ENCODE measurements at regions not wholly inside any gene's neighbourhood (a gene's known extent, or its start where the extent isn't known, plus 50 kb on each side); places are given as distances from the start of the nearest gene placed in this dataset.

DNA sequence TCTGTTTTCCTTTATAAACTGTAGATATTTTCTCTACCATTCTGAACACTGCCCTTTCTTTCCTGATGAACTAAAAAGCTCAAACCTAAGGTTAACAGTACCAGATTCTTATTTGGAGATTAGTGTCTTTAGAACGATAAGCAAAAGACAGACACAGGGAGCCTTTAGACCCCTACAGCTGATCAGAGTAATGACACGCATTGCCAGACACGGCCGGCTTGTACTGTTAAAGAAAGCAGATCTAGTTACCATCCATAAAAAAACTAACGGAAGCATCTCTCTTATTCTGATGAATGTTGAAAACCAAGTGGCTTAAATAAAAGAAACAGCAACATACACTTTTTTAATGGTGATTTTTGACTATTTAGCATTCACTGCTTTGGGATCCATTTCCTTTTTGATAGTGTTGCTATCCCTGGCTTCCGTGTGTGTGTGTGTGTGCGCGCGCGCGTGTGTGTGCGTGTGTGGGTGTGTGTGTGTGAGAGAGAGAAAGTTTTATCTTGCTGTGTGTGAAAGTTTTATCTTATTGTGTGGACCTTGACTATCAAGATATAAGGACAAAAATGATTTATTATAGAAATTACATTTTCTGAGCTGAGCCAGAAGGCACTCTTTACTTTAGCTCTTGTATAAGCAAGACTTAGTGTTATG, 95.6 kb upstream of the SLC35B3 start:
- no peak for DNase-seq

DNA sequence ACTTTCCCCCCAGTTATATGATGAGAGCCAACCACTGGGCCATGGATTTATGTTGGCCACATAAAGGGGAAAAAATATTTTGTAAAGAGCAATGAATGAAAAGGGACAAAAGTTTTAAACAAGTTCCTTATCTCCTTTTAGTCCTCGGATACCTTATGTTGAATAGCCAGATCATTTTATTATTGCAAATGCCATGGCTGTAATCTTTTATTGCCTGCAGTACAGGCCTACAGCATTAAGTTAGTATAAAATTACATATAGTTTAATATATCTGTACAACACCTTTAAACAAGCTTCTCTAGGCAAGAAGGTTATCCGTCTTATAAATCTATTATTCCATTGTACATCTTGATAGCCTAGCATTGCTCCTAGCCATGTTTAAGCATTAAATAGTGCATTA, 93.9 kb upstream of the SLC35B3 start:
- no peak for DNase-seq

DNA sequence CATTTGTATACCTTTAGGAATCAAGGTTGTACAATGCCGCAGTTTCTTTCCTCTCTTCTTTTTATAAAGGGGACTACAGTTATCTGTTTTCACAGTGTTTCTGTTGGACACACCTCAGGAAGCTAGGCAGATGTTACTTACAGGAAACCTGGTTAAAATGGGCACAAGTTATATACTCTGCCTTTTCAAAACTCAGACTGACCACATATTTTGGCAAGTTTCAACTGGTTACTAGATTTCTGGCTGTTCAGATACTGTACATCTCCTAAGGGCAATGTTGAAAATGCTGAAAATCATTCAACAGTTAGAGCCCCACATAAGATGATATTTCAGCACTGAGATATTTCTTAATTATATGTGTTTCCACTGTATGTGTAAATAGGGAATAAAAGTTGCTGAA, 92.5 kb upstream of the SLC35B3 start:
- DNase-seq = no peak

DNA sequence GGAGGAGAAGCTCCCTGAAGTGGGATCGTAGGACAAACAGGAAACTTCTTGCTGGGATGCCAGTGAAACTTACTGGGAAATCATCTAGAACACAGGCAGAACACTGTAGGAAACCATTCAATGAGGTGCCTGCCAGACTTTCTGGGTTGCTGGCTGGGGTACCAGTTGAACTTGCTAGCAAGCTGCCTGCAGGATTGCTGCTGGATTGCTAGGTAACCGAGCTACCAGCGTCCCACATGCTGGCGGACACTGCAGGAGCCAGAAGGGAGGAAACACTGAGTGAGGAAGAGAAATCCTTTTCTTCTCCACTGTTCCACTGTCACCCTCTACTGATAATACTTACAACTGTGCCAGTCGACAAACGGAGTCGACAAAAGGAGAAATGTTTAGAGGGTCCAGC, 91.3 kb upstream of the SLC35B3 start:
- no peak for DNase-seq

DNA sequence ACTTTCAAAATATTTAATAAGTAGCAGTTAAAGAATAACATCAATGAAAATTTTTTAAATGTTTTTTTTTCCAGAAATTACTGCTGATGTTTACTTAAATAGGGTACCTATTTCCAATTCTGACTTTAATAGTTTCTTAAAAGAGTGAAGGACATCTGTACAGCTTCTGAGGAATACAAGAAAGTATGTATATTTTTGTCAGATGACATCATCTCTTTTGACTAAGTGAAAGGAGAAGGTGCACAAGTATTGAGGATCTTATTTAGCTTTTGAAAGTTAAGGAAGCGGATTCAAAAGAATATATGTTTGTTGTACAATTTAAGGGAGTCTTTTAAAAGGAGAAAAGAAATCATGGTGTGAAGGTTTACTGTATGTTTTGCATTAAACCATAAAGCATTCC, 90.0 kb upstream of the SLC35B3 start:
- no peak for DNase-seq

DNA sequence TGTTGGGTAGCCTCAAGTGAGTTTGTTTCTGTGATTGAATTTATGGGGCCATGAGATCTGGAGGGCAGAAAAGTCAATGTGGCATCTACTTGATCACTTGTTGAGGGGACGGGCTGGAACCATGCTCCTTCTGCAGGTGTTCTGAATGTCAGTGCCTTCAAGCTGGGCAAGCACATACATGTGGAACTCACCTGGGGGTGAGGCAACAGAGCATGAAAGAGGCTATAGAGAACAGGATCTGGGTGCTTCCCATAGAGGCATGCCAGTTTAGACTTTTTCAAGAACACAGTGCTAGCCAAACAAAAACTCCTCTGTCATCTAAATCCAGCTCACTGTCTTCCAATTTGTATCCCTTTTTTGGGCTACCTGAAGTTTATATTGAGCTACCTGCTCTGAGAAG, 77.8 kb upstream of the SLC35B3 start:
- no peak for DNase-seq

DNA sequence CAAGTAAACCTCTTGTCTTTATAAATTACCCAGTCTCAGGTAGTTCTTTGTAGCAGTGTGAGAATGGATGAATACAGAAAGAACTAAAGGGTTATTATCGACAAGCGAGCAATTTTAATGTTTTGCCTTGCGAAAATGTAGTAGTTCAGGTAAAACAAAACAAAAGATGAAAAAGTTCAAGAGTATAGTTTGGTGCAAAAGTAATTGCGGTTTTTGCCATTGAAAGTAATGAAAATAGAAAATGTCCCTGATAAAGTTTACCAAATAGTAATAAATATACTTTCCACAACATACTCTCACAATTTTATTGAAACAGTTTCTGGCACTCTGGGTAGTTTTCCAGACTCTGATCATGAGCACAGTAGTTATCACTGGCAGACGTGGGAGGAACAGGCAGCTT, 71.9 kb upstream of the SLC35B3 start:
- no peak for DNase-seq

DNA sequence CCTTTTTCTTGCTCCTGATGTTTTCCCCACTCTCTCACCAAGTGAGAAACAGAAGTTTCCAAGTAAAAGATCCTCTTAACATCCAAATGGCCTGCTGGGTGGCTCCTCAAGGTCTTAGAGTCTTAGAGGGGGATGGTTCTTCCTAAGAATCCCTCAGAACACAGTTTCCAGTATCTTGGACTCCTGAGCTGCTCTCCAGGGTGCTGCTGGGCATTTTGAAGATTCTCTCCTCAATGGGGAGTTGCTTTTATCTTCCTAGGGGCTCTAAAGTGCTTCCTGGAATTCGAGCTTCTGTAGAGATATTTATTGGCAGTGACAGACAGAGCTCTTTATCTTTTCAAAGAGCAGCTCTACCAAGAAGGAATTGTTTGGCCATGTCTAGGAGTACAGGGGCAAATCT, 70.8 kb upstream of the SLC35B3 start:
- DNase-seq = no peak

DNA sequence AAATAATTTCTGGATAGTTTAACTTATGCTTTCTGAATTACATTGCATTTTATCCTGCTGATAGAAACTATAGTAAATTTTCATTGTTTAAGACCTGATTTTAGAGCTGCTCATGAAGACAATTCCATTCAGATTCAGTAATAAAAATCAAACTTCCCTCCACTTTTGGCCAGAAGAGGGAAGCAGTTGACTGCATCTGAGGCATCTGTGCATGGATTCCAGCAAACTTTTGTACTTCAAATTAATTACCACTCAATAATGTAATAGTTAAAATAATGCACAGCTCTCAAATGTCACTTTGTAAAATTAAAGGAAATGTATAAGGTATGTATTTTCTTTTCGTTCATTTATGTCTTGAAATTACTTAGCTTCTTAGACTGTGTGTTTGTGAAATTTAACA, 64.2 kb upstream of the SLC35B3 start:
- DNase-seq = no peak

DNA sequence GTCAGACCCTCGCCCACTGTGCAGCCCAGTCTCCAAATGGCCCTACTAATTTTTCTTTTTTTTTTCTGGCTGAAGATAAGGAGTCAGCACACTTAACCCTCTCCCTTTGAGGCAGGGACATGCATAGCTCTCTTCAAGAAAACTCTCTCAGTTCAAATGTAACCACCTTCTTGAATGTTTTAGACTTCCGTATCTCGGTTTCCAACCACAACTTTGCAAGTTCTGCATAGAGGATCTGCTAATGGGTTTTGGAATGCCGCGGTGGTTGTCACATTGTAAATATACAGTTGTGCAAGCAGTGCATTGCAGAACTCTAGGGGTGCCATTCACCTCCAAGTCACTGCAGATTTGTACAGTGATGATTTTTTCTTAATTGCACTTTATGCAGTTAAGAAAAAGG, 59.4 kb upstream of the SLC35B3 start:
- DNase-seq = no peak

DNA sequence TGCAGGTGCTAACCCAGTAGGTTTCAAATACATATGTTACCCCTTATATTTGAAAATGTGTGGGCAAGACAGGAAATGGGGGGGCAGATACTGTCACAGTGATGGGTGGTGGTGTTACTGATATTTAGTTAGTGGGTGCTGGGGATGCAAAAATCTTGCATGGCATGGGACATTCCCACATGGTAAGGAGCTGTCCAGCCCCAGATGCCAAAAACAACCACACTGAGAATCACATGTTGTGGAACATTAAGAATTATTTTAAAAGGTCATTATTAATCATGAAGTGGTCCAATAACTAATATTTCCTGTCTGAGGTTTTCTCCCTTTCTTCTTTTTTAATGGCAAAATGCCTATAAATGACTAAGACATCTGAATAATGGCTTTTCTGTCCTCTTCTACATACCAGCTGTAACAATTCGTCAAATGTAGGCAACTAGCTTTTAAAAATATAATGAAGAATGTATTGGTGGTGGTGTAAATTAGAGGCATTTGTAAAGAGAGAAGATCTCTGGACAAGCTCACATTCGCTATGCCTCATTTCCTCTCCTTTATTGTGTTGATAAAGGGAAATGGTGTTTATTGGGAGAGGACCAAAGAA, 57.3 kb upstream of the SLC35B3 start:
- DNase-seq = no peak
